ENCODE measurements at regions not wholly inside any gene's neighbourhood (a gene's known extent, or its start where the extent isn't known, plus 50 kb on each side); places are given as distances from the start of the nearest gene placed in this dataset.

DNA sequence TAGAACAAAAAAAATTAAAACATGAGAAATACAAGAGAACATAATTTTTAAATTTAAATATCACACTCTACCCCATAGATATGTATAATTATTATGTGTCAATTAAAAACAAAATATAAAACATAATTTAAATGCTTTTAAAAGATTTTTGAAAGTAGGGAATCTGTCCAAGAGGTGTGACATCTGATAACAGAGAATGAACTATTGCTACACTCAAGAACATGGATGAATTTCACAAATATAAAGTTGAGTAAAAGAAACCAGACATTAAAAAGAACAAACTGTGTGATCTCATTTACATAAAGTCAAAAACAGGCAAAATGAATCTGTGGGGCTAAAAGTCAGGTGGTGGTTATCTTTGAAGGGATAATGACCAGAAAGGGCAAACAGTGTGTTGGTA is 106.5 kb upstream of the COL21A1 start:
- no peak overlapping the region for H3K4me3 ChIP-seq (ENCODE audit: low read depth in 1 of 2, low read length in 1 of 2)
- no peaks in the 10 kb centered on the region for H3K9me3 ChIP-seq
- no peak overlapping the region for H3K27ac ChIP-seq
- H3K4me1 ChIP-seq (ENCODE audit: control insufficient read depth in 1 of 2, insufficient read depth in 1 of 2, low read depth in 1 of 2, low read length in 1 of 2), result no peaks in the 10 kb centered on the region
- TF ChIP-seq CTCF (IDR thresholded peaks at IDR 0.05), result no peak
- H3K27me3 ChIP-seq, result no peaks in the 10 kb centered on the region
- H3K36me3 ChIP-seq, result no peaks in the 10 kb centered on the region

DNA sequence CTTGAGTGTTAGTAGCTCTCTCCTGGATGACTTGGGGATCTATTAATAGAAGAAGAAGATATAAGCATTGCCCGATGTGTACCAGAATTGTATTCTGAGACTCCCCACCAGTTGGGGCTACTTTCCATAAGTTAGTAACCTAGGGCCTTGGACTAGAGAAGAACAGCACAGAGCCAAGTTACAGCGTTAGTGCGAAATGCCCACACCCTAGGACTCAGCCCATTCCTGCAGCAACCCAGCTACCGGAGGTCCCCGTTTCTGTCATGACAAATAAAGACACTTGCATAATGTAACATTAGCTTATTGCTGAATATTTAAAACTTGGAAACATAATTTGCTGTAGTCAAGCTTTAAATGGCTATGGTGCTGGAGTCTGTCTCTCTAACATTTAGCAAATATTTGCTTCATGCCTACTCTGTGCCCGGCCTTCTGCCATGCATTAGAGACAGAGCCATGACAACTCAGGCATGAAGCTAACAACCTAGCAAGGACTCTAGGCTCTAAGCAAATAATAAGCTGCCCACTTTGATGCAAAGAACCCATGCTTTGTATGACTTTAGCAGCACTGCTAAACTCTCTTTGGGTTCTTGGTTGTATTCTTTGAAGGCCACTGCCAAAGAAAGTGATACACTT is 103.4 kb upstream of the COL21A1 start:
- TF ChIP-seq CTCF (IDR thresholded peaks at IDR 0.05), result no peak
- Histone ChIP-seq H3K36me3 (no peaks in the 10 kb centered on the region), H3K27me3 (no peaks in the 10 kb centered on the region), H3K27ac (no peak overlapping the region), H3K4me3 (ENCODE audit: low read depth in 1 of 2, low read length in 1 of 2) (no peak overlapping the region), H3K9me3 (no peaks in the 10 kb centered on the region), H3K4me1 (ENCODE audit: control insufficient read depth in 1 of 2, insufficient read depth in 1 of 2, low read depth in 1 of 2, low read length in 1 of 2) (no peaks in the 10 kb centered on the region)

DNA sequence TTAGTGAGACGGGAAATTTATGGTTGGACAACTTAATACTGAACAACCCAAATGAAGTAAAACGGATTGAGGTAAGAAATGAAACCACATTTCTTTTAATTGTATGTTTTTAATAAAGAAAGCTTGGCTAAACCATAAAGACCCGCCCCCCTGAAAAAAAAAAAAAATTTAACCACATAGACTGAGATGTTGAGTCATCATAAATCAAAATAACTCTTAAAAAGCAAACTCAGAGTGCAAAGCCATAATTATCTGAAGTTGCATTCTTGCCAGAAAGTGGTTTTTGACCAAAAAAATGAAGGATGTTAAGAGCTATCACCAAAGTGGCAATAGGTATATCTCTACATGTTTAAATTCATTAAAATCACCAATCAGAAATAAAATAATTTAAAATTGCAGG is 101.8 kb upstream of the COL21A1 start:
- TF ChIP-seq CTCF (IDR thresholded peaks at IDR 0.05), result no peak
- Histone ChIP-seq H3K27me3 (no peaks in the 10 kb centered on the region), H3K36me3 (no peaks in the 10 kb centered on the region), H3K4me1 (ENCODE audit: control insufficient read depth in 1 of 2, insufficient read depth in 1 of 2, low read depth in 1 of 2, low read length in 1 of 2) (no peaks in the 10 kb centered on the region), H3K27ac (no peak overlapping the region), H3K4me3 (ENCODE audit: low read depth in 1 of 2, low read length in 1 of 2) (no peak overlapping the region), H3K9me3 (no peaks in the 10 kb centered on the region)

DNA sequence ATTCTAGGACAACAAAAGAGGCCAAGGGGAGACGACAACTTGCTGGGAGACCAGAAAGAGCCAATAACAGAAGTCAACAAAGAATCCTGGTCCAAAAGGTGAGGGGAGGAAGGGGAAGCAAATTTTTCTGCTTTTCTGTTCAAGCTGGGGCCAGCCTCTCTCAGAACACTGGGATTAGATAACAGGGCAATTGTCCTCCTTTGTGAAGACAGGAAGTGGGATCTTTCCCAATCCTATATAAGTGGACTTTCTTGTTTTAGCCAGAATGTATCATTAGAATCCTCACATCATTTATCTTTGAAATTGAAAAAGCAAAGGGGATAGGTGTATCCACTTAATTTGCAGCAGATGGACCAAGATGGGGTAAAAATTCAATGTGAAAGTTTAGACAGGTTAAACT is 101.2 kb upstream of the COL21A1 start:
- TF ChIP-seq CTCF (IDR thresholded peaks at IDR 0.05), result no peak
- H3K27ac ChIP-seq, result no peak overlapping the region

DNA sequence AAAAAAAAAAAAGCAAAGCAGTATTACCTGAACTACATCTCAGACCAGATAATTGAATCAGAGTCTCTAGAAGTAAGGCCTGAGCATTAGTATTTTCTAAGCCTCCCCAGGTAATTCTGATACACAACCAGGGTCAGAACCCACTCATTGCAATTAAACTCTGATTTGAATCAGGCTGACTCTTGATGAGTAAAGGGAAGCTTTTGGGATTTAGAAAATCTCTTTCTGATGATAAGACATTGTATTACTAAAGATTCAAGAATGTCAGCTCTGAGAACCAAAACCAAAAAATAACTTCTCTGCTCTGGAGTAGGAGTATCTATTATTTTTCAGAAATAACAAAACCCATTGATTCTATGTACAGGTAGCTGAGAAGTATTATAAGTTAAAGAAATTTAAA is 100.1 kb upstream of the COL21A1 start:
- H3K27me3 ChIP-seq, result no peaks in the 10 kb centered on the region
- H3K36me3 ChIP-seq, result no peaks in the 10 kb centered on the region
- no peak overlapping the region for H3K4me3 ChIP-seq (ENCODE audit: low read depth in 1 of 2, low read length in 1 of 2)
- no peak overlapping the region for H3K27ac ChIP-seq
- no peak for TF ChIP-seq CTCF (IDR thresholded peaks at IDR 0.05)
- H3K9me3 ChIP-seq, result no peaks in the 10 kb centered on the region
- H3K4me1 ChIP-seq (ENCODE audit: control insufficient read depth in 1 of 2, insufficient read depth in 1 of 2, low read depth in 1 of 2, low read length in 1 of 2), result no peaks in the 10 kb centered on the region

More for the DNA sequence above, 101.2 kb upstream of the COL21A1 start:
- Histone ChIP-seq H3K27me3 (no peaks in the 10 kb centered on the region), H3K4me3 (ENCODE audit: low read depth in 1 of 2, low read length in 1 of 2) (no peak overlapping the region), H3K4me1 (ENCODE audit: control insufficient read depth in 1 of 2, insufficient read depth in 1 of 2, low read depth in 1 of 2, low read length in 1 of 2) (no peaks in the 10 kb centered on the region), H3K36me3 (no peaks in the 10 kb centered on the region), H3K9me3 (no peaks in the 10 kb centered on the region)

- no peaks in the 10 kb centered on the region for H3K4me1 ChIP-seq (ENCODE audit: control insufficient read depth in 1 of 2, insufficient read depth in 1 of 2, low read depth in 1 of 2, low read length in 1 of 2)
Observed at GRCh38 chr6:56346958-56347357, 99.6 kb upstream of the COL21A1 start.

More at GRCh38 chr6:56346958-56347357, 99.6 kb upstream of the COL21A1 start:
- Histone ChIP-seq H3K4me3 (ENCODE audit: low read depth in 1 of 2, low read length in 1 of 2) (no peak overlapping the region), H3K9me3 (no peaks in the 10 kb centered on the region), H3K36me3 (no peaks in the 10 kb centered on the region), H3K27me3 (no peaks in the 10 kb centered on the region), H3K27ac (no peak overlapping the region)
- no peak for TF ChIP-seq CTCF (IDR thresholded peaks at IDR 0.05)

All from neutrophil (primary cell).